OCI-LY7 (cell line): ENCODE measurements at regions not wholly inside any gene's neighbourhood (a gene's known extent, or its start where the extent isn't known, plus 50 kb on each side); places are given as distances from the start of the nearest gene placed in this dataset.

ENCODE experiments used
- BruUV-seq: library from RNA; stranded (reverse); fragments of 400-500 nt; replicated peaks from 2 replicates; lab custom pipeline; 2021; lab: Mats Ljungman, UMichigan
- CTCF ChIA-PET: fragments of 300-600 bp; sonication (Branson Sonifier 250); formaldehyde crosslinking; loops from one replicate; lab custom pipeline; 2022; ENCODE audit warnings: antibody characterized with exemption; ENCODE audit not compliant: unreplicated experiment; lab: Charles Lee
- POLR2A ChIA-PET: fragments of 300-600 bp; sonication (Branson Sonifier 250); formaldehyde crosslinking; loops from one replicate; lab custom pipeline; 2022; ENCODE audit warnings: antibody characterized with exemption; lab: Charles Lee
- DNase-seq: peaks from one replicate; pipeline ENCODE4 v3.0.0-alpha.2; 2015; ENCODE audit warnings: low spot score
- H2AFZ ChIP-seq: fragments of 200-600 bp; sonication (generic), shearing (Covaris generic); 2 replicates; pipeline ENCODE4 v1.6.1; 2014; ENCODE audit warnings: mild to moderate bottlenecking, antibody characterized with exemption, low read length, moderate library complexity
- H3K27ac ChIP-seq: fragments of 200-600 bp; sonication (generic); 2 replicates; pipeline ENCODE4 v1.5.1; 2014; ENCODE audit warnings: mixed run types, low read depth, mild to moderate bottlenecking, moderate library complexity, low read length, inconsistent platforms; ENCODE audit not compliant: poor library complexity, severe bottlenecking
- H3K36me3 ChIP-seq: fragments of 200-600 bp; sonication (generic); 2 replicates; pipeline ENCODE4 v1.6.1; 2014; ENCODE audit warnings: mild to moderate bottlenecking, antibody characterized with exemption, low read length, moderate library complexity, mixed read lengths; ENCODE audit not compliant: insufficient read depth
- H3K4me1 ChIP-seq: fragments of 200-600 bp; sonication (generic); 2 replicates; pipeline ENCODE4 v1.5.1; 2014; ENCODE audit warnings: mild to moderate bottlenecking, low read length; ENCODE audit not compliant: insufficient read depth, poor library complexity, severe bottlenecking
- H3K4me2 ChIP-seq: fragments of 200-600 bp; sonication (generic); 2 replicates; pipeline ENCODE4 v1.6.1; 2014; ENCODE audit warnings: mild to moderate bottlenecking, low read length
- H3K4me3 ChIP-seq: fragments of 200-600 bp; sonication (generic); 2 replicates; pipeline ENCODE4 v1.5.1; 2014; ENCODE audit warnings: mild to moderate bottlenecking, low read depth, low read length; ENCODE audit not compliant: poor library complexity, severe bottlenecking
- H3K79me2 ChIP-seq: fragments of 200-600 bp; sonication (generic); 2 replicates; pipeline ENCODE4 v1.6.1; 2016; ENCODE audit warnings: low read depth, mild to moderate bottlenecking, low read length, moderate library complexity, mixed read lengths; ENCODE audit not compliant: insufficient read depth
- H3K9me2 ChIP-seq: fragments of 200-600 bp; sonication (generic); 2 replicates; pipeline ENCODE4 v1.6.1; 2016; ENCODE audit warnings: mild to moderate bottlenecking, low read length, mixed read lengths; ENCODE audit not compliant: insufficient read depth
- H3K9me3 ChIP-seq: fragments of 200-600 bp; sonication (generic); 2 replicates; pipeline ENCODE4 v1.6.1; 2014; ENCODE audit warnings: mild to moderate bottlenecking, mixed run types, low read length, mixed read lengths
- H4K20me1 ChIP-seq: fragments of 200-600 bp; sonication (generic); 2 replicates; pipeline ENCODE4 v1.6.1; 2014; ENCODE audit warnings: mild to moderate bottlenecking, antibody characterized with exemption, low read length, moderate library complexity, mixed read lengths; ENCODE audit not compliant: insufficient read depth
- CTCF ChIP-seq: fragments of 200-600 bp; sonication (generic); conservative IDR thresholded peaks from 2 replicates; pipeline ENCODE4 v1.5.1; 2014; ENCODE audit warnings: mild to moderate bottlenecking, antibody characterized with exemption, low read length, moderate library complexity, mixed read lengths
- EZH2phosphoT487 ChIP-seq: fragments of 200-600 bp; sonication (generic); IDR thresholded peaks from 2 replicates; pipeline ENCODE4 v1.6.1; 2018; ENCODE audit warnings: low read depth, borderline replicate concordance, mild to moderate bottlenecking, mixed run types, antibody characterized with exemption, low read length, moderate library complexity, mixed read lengths
- intact Hi-C: fragments of 100-400 bp; cut with micrococcal nuclease; formaldehyde crosslinking; loops from one replicate; pipeline ENCODE4 v1.10.0; 2022; ENCODE audit not compliant: unreplicated experiment

- Histone ChIP-seq H3K9me3 (no peaks in the 10 kb centered on the region), H3K9me2 (no peaks in the 10 kb centered on the region), H2AFZ (no peak overlapping the region), H3K4me2 (no peak overlapping the region), H3K27ac (no peak overlapping the region), H3K79me2 (no peaks in the 10 kb centered on the region), H4K20me1 (no peaks in the 10 kb centered on the region), H3K36me3 (no peaks in the 10 kb centered on the region), H3K4me3 (no peak overlapping the region), H3K4me1 (no peaks in the 10 kb centered on the region)
- BruUV-seq: no TSS peak
- DNase-seq: no peak
- POLR2A ChIA-PET: interaction anchor here (0.6 kb wide), 1 partner anchor 127 kb away, joined by 6 read pairs; no protein-coding TSS in a partner anchor
- CTCF ChIA-PET: no interaction called here
- intact Hi-C loops: no loop called here
- TF ChIP-seq CTCF: no peak
- no peak for TF ChIP-seq EZH2phosphoT487
These were observed 237.7 kb upstream of the KLF4 start for GRCh38 chr9:107727086-107727780.

GRCh38 chr9:107723015-107723414 is 233.4 kb upstream of the KLF4 start:
- H3K79me2 ChIP-seq: no peaks in the 10 kb centered on the region
- intact Hi-C loops: no loop called here
- no peak overlapping the region for H3K4me2 ChIP-seq
- DNase-seq: no peak
- H3K9me2 ChIP-seq: no peaks in the 10 kb centered on the region
- no peak overlapping the region for H3K4me3 ChIP-seq
- no peaks in the 10 kb centered on the region for H3K9me3 ChIP-seq
- TF ChIP-seq CTCF (no peak), EZH2phosphoT487 (no peak)
- H3K36me3 ChIP-seq: no peaks in the 10 kb centered on the region
- no peaks in the 10 kb centered on the region for H4K20me1 ChIP-seq
- ChIA-PET POLR2A (no interaction called here), CTCF (no interaction called here)
- no peaks in the 10 kb centered on the region for H3K4me1 ChIP-seq
- H2AFZ ChIP-seq: no peak overlapping the region
- BruUV-seq: no TSS peak
- no peak overlapping the region for H3K27ac ChIP-seq

- BruUV-seq: no TSS peak
- Histone ChIP-seq H3K4me1 (no peaks in the 10 kb centered on the region), H3K79me2 (no peaks in the 10 kb centered on the region), H3K9me2 (no peaks in the 10 kb centered on the region), H3K4me3 (no peak overlapping the region), H3K27ac (no peak overlapping the region), H3K9me3 (no peaks in the 10 kb centered on the region), H4K20me1 (no peaks in the 10 kb centered on the region), H2AFZ (no peak overlapping the region), H3K4me2 (no peak overlapping the region), H3K36me3 (no peaks in the 10 kb centered on the region)
- ChIA-PET POLR2A (interaction anchor here (0.8 kb wide), 1 partner anchor 10 kb away, joined by 3 read pairs; no protein-coding TSS in a partner anchor), CTCF (no interaction called here)
- TF ChIP-seq EZH2phosphoT487: no peak
- TF ChIP-seq CTCF: no peak
- no peak for DNase-seq
- intact Hi-C loops: no loop called here
These were observed 232.2 kb upstream of the KLF4 start for GRCh38 chr9:107721705-107722245.
